Stomach (tissue), 8 donors: ENCODE measurements at regions not wholly inside any gene's neighbourhood (a gene's known extent, or its start where the extent isn't known, plus 50 kb on each side); places are given as distances from the start of the nearest gene placed in this dataset.

Experiments used
- DNase-seq, 2 donors: peaks; one replicate each; pipeline versions ENCODE4 v3.0.0 to v3.0.0-alpha.2; 2013 to 2019
- H3K27ac ChIP-seq, 5 donors: fragments of 200-600 bp in 4 of 5; sonication (generic) in 4 of 5; one replicate each; pipeline ENCODE4 v1.5.1; 2013 to 2019; ENCODE audit warnings: mild to moderate bottlenecking in 1 of 5, moderate library complexity in 1 of 5
- H3K27me3 ChIP-seq, 3 donors: fragments of 200-600 bp; sonication (generic); one replicate each; pipeline ENCODE4 v1.5.1; 2017 to 2019; ENCODE audit warnings: mixed run types in 1 of 3
- H3K36me3 ChIP-seq, 4 donors: fragments of 200-600 bp; sonication (generic); 1 replicate in 3 of 4; 2 replicates in 1 of 4; pipeline ENCODE4 v1.5.1; 2016 to 2019
- H3K4me1 ChIP-seq, 4 donors: fragments of 200-600 bp; sonication (generic); one replicate each; pipeline ENCODE4 v1.5.1; 2016 to 2019
- H3K4me3 ChIP-seq, 4 donors: fragments of 200-600 bp; sonication (generic) in 3 of 4; one replicate each; pipeline ENCODE4 v1.5.1; 2016 to 2019; ENCODE audit warnings: mild to moderate bottlenecking in 1 of 4
- H3K9me3 ChIP-seq, 4 donors: fragments of 200-600 bp; sonication (generic); one replicate each; pipeline ENCODE4 v1.5.1; 2016 to 2019
- EP300 ChIP-seq: sonication (generic); formaldehyde crosslinking; IDR thresholded peaks from one replicate; pipeline ENCODE4 v1.6.1; 2017; ENCODE audit warnings: antibody characterized with exemption
- POLR2A ChIP-seq, 4 donors: fragments of 450-650 bp; IDR thresholded peaks; one replicate each; pipeline ENCODE4 v1.6.1; 2016; ENCODE audit warnings: antibody characterized with exemption in 4 of 4, control low read depth in 2 of 4, mild to moderate bottlenecking in 1 of 4, moderate library complexity in 1 of 4
- POLR2AphosphoS5 ChIP-seq, 3 donors: sonication (generic); formaldehyde crosslinking; IDR thresholded peaks; one replicate each; pipeline ENCODE4 v1.6.1; 2016; ENCODE audit warnings: antibody characterized with exemption in 3 of 3
- WGBS, 5 donors: extraction: QIAGEN DNeasy Blood & Tissue Kit in 3 of 5; methylation state at CpG; one replicate each; pipeline versions ENCODE4 v1.1.5 to v1.1.7; 2013 to 2018; 5-methylcytosine and 5-hydroxymethylcytosine counted together
- intact Hi-C: fragments of 100-400 bp; cut with DNase I; formaldehyde crosslinking; loops from one replicate; pipeline ENCODE4 v1.15.1; 2023; ENCODE audit warnings: low total_unique reads
- TF ChIP-seq, protein P1 (sequence below), 7 experiments: fragments of 450-650 bp in 4 of 7; fragments of 200-600 bp in 3 of 7; sonication (generic) in 3 of 7; IDR thresholded peaks; one replicate each; pipeline ENCODE4 v1.5.1; 2016 to 2019; ENCODE audit warnings: antibody characterized with exemption in 7 of 7, control low read depth in 2 of 7, mild to moderate bottlenecking in 1 of 7
- donor health status: healthy with polysubstance abuse.
- donor health status: Bipolar disorder and iron deficiency.
- donor health status: healthy.

GRCh38 chr13:33645591-33646554 is 172.1 kb upstream of the RFC3 start:
- Histone ChIP-seq H3K27me3 (no peaks in the 10 kb centered on the region), H3K4me1 (peaks cover 16 to 26% (median 23%) of the 10 kb centered on the region in 4 donors), H3K27ac (peak overlapping the region in 3 of 5 donors; percentile 21 to 83 (median 79)), H3K9me3 (no peaks in the 10 kb centered on the region), H3K4me3 (no peak overlapping the region), H3K36me3 (no peaks in the 10 kb centered on the region)
- DNase-seq: no peak
- WGBS, 5 donors: 83 to 93% (median 85%) methylated on average over 10 of the region's 10 CpGs
- TF ChIP-seq, protein P1, sequence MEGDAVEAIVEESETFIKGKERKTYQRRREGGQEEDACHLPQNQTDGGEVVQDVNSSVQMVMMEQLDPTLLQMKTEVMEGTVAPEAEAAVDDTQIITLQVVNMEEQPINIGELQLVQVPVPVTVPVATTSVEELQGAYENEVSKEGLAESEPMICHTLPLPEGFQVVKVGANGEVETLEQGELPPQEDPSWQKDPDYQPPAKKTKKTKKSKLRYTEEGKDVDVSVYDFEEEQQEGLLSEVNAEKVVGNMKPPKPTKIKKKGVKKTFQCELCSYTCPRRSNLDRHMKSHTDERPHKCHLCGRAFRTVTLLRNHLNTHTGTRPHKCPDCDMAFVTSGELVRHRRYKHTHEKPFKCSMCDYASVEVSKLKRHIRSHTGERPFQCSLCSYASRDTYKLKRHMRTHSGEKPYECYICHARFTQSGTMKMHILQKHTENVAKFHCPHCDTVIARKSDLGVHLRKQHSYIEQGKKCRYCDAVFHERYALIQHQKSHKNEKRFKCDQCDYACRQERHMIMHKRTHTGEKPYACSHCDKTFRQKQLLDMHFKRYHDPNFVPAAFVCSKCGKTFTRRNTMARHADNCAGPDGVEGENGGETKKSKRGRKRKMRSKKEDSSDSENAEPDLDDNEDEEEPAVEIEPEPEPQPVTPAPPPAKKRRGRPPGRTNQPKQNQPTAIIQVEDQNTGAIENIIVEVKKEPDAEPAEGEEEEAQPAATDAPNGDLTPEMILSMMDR (IDR thresholded peaks at IDR 0.05): no peak
- no peak for TF ChIP-seq POLR2A (IDR thresholded peaks at IDR 0.05)
- no peak for TF ChIP-seq EP300
- no peak for TF ChIP-seq POLR2AphosphoS5 (IDR thresholded peaks at IDR 0.05)
- intact Hi-C loops: no loop called here

DNA sequence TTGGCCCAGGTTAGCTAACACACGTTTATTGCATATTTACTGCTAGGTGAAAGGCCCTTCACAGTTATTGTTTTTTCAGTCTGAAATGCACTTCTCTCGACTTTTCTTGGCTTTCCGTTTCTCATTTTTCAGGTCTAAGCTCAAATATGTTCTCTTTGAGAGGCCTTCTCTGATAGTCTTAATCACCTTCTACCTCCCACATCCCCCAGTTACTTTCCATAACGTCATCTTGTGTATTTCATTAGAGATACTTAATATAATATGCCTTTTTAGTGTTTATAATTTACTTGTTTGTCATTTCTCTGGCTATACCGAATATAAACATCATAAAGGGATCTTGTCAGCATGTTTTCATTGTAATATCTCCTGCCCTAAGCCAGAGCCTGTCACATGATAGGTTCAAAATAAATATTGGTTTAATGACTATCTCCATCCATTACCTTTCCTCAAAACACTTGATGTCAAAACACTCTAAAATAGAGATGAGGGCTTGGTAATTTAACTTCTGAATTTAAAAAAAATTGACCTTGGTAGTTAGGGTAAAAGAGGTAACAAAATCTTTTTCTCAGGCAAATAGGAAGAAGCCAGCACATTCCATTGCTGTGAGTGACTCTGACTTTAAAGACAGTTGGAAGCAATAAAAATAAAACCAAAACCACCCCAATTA is 168.6 kb upstream of the RFC3 start:
- Histone ChIP-seq H3K27ac (no peak overlapping the region), H3K36me3 (no peaks in the 10 kb centered on the region), H3K9me3 (no peaks in the 10 kb centered on the region), H3K4me3 (no peak overlapping the region), H3K4me1 (peaks cover 0 to 3% (median 0%) of the 10 kb centered on the region in 4 donors), H3K27me3 (no peaks in the 10 kb centered on the region)
- intact Hi-C loops: no loop called here
- DNase-seq: no peak
- no peak for TF ChIP-seq EP300
- TF ChIP-seq POLR2A (IDR thresholded peaks at IDR 0.05): no peak
- TF ChIP-seq POLR2AphosphoS5 (IDR thresholded peaks at IDR 0.05): no peak
- TF ChIP-seq, protein P1 (IDR thresholded peaks at IDR 0.05): no peak
- 59 to 75% (median 62%) methylated on average over 5 of the region's 5 CpGs for WGBS, 5 donors

DNA sequence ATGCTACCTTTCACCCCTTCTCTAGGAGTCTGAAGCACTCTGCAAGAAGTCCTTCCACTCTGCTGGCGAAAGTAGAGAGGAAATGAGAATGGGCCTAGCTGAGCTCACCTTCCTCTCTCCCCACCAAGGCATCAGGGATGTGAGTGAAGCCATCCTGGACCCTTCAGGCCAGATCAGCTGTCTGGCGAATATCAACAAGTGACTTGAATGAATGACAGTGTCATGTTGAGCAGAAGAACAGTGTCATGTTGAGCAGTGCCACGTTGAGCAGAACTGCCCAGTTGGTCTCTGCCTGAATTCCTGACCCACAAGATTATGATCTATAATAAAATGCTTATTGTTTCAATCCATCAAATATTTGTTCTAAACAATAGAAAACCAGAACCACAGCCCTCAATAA is 166.2 kb upstream of the RFC3 start:
- no peak overlapping the region for H3K27ac ChIP-seq
- peaks cover 0 to 3% (median 0%) of the 10 kb centered on the region in 4 donors for H3K4me1 ChIP-seq
- H3K9me3 ChIP-seq: no peaks in the 10 kb centered on the region
- no peaks in the 10 kb centered on the region for H3K36me3 ChIP-seq
- H3K27me3 ChIP-seq: no peaks in the 10 kb centered on the region
- TF ChIP-seq POLR2AphosphoS5 (IDR thresholded peaks at IDR 0.05): no peak
- no peak for TF ChIP-seq POLR2A (IDR thresholded peaks at IDR 0.05)
- TF ChIP-seq, protein P1 (IDR thresholded peaks at IDR 0.05): no peak
- no peak for TF ChIP-seq EP300
- intact Hi-C loops: no loop called here
- WGBS, 5 donors: 85 to 92% (median 87%) methylated on average over 3 of the region's 3 CpGs
- H3K4me3 ChIP-seq: no peak overlapping the region
- DNase-seq: no peak

DNA sequence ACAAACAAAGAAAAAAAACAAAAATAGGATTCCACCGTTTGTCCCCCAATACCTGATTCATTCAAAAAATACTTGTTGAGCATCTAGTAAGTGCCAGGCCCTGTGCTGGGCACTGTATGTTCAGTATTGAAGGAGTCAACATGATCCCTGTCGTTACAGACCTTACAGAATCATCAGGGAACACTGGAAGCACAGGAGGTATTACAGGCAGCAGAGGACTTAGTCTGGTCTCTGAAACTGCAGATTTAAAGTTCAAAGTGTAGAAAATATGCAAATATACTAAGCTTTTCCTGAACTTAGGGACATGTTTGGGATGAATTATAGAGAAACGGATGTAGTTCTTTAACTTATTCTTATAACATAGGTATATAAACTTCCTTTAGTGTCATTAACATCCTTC is 160.7 kb upstream of the RFC3 start:
- WGBS, 5 donors: 81 to 86% (median 83%) methylated on average over 3 of the region's 3 CpGs
- Histone ChIP-seq H3K36me3 (peaks cover 0 to 9% (median 2%) of the 10 kb centered on the region in 4 donors), H3K9me3 (no peaks in the 10 kb centered on the region), H3K4me1 (no peaks in the 10 kb centered on the region), H3K4me3 (no peak overlapping the region), H3K27me3 (no peaks in the 10 kb centered on the region), H3K27ac (no peak overlapping the region)
- intact Hi-C loops: no loop called here
- DNase-seq: no peak
- TF ChIP-seq, protein P1 (IDR thresholded peaks at IDR 0.05): no peak
- TF ChIP-seq POLR2AphosphoS5 (IDR thresholded peaks at IDR 0.05) (no peak), EP300 (no peak), POLR2A (IDR thresholded peaks at IDR 0.05) (no peak)
